ENCODE measurements at regions not wholly inside any gene's neighbourhood (a gene's known extent, or its start where the extent isn't known, plus 50 kb on each side); places are given as distances from the start of the nearest gene placed in this dataset.
"Not testable (repeated sequence)": the region's sequence is repeated elsewhere in the genome, so short reads cannot be mapped to it uniquely, and the experiment has no call there.

DNA sequence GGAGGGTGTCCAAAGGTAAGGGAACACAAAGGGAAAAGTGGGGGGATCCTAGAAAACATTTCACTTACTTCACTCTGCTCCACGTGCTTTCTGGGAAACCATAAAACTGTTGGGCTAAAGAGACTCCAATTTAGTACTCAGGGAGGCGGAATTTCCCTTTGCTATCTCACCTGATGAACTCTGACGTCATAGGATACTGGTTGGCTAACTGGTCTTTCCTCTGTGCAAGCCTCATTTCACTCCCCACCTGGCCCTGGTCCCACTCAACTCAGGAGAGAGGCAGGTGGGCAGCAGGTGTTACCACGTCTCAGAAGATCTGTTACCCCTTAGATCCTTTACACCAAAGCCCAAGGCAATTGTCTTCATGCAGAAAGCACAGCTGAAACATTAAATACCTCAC lies 51.8 kb upstream of the PMAIP1 start:
- DNase-seq: no peak

DNA sequence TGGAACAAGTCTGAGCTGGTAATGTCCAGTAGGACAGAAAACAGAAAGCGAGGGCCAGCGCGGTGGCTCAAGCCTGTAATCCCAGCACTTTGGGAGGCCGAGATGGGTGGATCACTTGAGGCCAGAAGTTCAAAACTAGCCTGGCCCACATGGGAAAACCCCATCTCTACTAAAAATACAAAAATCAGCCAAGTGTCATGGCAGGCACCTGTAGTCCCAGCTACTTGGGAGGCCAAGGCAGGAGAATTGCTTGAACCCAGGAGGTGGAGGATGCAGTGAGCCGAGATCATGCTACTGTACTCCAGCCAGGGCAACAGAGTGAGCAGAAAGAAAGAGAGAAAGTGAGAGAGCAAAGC lies 52.3 kb upstream of the PMAIP1 start:
- DNase-seq: not testable (repeated sequence)

DNA sequence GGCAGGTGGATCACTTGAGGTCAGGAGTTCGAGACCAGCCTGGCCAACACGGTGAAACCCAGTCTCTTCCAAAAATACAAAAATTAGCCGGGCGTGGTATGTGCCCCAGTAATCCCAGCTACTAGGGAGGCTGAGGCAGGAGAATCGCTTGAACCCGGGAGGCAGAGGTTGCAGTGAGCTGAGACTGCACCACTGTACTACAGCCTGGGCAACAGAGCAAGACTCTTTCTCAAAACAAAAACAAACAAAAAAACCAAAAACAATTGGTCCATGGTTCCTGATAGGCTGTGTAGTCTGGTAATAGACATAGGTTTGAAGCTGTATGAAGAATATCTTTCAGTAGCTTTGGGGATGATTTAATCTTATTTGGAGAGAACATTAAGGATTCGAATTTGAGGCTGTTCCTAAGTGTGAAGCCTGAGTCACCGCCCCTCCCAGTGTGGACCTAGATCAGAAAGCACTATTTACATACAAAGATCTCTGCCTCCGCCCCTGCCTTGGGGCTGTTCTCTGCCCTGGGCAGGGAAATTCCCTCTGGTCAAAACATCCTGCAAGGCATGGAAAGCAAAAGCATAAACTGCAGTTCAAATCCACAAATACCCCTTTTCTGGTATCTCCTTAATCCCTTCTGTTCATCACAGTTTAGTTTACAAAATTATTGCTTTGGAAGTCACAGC lies 52.8 kb upstream of the PMAIP1 start:
- no peak for DNase-seq

DNA sequence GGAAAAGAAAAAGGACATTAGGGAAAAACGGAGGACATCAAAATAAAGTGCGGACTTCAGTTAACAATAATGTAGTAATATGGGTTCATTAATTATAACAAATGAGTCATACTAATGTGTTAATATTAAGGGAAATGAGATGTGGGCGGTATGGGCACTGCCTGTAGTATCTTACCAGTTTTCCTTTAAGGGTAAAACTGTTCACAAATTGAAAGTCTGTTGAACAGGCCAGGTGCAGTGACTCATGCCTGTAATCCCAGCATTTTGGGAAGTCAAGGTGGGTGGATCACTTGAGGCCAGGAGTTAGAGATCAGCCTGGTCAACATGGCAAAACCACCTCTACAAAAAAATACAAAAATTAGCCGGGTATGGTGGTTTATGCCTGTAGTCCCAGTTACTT lies 56.8 kb upstream of the PMAIP1 start:
- DNase-seq: no peak

DNA sequence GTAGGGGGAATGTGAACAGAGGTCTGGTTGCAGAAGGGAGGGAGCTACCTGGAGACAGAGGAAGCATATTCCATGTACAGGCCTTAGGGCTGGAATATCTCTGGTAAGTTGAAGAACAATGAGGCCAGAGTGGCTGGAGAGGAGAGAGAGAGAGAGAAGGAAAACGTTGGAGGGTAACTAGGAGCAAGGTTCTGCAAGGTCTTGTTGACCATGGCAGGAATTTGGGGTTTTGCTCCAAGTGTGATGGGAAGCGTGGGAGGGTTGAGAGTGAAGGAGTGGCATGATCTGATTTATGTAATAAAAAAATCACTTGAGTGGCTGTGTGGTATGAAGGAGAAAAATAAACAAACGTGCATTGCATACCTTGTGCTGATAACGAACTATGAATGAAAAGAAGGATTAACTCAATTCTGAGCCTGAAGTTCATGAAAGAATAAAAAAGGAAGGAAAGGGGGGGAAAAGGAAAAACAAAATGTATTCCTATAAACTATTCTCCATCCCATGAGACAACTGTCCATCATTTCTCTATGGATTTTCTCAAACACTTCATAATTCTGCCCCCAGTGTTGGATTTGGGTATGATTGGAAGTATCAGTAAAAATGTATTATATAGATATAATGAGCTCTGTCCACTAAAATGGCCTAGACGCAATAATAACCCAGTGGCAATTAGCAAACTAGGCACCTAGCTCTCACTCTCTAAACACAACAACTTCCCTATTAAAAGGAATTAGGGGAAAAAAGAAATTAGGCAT lies 59.7 kb upstream of the PMAIP1 start:
- DNase-seq: no peak

- DNase-seq: no peak
Measured at GRCh38 chr18:59839246-59839645, 60.5 kb upstream of the PMAIP1 start.

GRCh38 chr18:59837586-59837985 lies 62.2 kb upstream of the PMAIP1 start:
- DNase-seq: peak; percentile 74

DNA sequence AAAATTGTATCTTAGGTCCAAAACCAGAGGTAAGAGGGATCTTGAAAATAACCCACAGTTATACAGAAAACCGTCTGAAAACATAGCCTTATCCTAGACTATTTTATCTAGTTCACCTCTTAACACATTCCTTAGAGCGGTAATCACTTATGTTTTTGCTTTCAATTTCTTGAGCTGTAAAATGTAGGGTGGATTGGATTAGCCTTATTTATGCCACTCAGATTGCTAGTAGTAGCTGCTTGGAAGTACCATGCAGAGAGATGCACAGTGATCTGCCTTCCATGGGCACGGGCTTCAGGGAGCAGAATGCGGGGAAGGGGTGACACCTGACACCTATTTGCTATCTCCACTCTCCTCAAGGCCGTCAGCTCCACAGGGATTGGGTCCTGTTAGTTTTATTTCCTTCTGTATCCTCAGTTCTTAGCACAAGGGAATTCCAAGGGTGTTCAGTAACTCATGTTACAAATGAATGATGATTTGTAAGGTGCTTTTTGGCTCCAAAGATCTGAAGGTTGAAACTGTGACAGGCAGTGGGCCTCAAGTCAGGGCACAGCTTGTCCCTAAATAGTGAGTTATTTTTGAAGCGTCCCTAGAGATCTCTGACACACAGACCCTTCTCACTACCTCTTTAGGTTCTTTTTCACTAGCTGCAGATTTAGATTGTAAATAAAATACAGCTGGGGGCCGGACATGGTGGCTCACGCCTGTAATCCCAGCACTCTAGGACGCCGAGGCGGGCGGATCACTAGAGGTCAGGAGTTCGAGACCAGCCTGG lies 64.0 kb upstream of the PMAIP1 start:
- DNase-seq: no peak

- no peak for DNase-seq
Measured at GRCh38 chr18:59834267-59834666, 65.5 kb upstream of the PMAIP1 start.

DNA sequence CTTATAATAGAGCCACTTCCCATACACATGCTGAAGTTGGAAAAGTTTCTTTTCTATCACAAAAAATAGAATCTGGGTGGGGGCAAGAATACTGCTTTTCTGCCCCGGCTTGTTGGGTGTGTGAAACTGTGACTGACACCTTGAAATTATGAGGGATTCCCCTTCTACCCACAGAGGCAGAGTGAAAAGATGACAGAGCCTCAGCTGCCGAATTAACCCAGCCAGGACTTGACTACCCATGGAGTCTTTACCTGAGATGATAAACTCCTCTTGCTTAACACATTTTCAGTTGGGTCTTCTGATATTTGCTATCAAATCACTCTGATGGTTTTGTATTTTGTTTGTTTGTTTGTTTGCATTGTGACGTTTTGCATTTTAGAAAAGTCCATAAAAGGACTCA lies 66.0 kb upstream of the PMAIP1 start:
- DNase-seq: no peak

- peak; percentile 55 for DNase-seq
Measured at GRCh38 chr18:59823596-59824195, 76.1 kb upstream of the PMAIP1 start.

GRCh38 chr18:59822612-59823550 lies 76.9 kb upstream of the PMAIP1 start:
- DNase-seq: no peak

- DNase-seq: no peak
Measured at GRCh38 chr18:59821983-59822382, 77.8 kb upstream of the PMAIP1 start.

DNA sequence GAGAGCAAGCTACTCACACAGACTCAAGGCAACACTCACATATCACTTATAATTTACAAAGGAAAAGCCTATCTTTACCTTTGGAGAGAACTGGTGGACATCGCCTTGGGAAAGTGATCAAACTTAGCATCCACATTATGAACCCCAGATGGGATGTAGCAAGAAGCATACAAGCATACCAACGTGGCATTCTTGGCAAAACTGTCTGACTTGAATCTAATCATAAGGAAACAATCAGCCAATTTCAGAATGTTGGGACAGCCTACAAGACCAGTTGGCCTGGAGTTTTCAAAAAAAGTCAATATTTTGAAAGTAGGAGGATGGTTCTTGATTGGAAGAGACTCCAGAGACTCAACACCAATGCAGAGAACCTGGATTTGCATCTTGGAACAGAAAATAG lies 79.1 kb upstream of the PMAIP1 start:
- DNase-seq: no peak

GRCh38 chr18:59818769-59819168 lies 81.0 kb upstream of the PMAIP1 start:
- DNase-seq: no peak

- no peak for DNase-seq
Measured at GRCh38 chr18:59814891-59815290, 84.9 kb upstream of the PMAIP1 start.

DNA sequence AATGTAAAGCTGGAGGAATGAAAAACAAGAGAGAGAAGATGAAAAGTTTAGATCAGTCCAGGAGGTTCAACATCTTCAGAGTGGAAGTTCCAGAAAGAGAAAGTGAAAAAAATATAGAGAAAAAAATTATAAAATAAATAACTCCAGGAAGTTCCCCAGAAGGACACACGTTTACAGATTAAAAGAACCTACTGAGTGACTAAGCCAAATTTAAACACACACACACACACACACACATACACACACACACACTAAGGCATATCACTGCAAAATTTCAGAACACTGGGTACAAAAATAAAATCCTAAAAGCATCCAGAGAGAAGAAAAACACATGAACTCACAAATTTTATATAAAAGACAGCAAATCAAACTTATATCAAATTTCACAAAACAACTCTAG lies 85.9 kb upstream of the PMAIP1 start:
- DNase-seq: no peak

- DNase-seq: no peak
Measured at GRCh38 chr18:59810735-59811520, 88.9 kb upstream of the PMAIP1 start.

DNA sequence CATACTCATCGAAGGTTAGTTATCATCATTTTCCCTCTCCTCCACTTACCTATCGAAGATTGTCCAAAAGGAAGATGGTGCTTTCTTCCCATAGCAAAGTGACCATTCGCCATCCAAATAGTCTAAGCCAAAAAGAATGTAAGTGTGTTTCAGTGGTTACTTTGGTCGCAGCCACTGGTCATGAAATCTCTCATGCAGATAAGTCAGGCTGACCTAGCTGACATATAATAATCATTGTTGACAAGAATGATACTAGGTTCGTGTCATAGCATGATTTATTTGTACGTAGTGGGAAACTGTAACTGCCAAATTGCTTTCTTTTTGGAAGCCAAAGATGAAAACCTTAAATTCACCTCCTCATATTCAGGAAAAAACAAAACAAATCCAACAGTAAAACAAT lies 89.6 kb upstream of the PMAIP1 start:
- no peak for DNase-seq

DNA sequence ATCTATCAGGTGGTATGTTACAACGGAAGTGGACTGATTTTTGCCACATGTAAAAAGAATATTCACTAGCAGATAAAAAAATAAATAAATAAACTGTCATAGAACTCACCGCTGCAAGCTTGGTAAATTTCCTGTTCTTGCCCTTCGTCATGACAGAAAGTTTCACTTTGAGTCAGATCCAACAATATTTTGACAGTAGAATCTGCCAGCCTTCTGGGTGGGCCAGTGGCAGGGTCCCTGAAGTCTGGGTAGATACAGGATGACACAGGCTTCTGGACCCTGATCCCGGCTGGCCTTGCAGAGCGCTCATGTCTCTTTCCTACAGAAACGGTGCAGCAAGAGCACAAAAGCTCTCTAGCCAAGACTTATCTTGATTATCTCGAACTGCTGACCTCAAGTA lies 97.8 kb upstream of the PMAIP1 start:
- DNase-seq: no peak

GRCh38 chr18:59801576-59801975 lies 98.2 kb upstream of the PMAIP1 start:
- no peak for DNase-seq

- no peak for DNase-seq
Measured at GRCh38 chr18:59800897-59801296, 98.9 kb upstream of the PMAIP1 start.
